CD14-positive monocyte (primary cell): ENCODE measurements at regions not wholly inside any gene's neighbourhood (a gene's known extent, or its start where the extent isn't known, plus 50 kb on each side); places are given as distances from the start of the nearest gene placed in this dataset.

Source experiments
- DNase-seq, 3 donors: peaks; one replicate each; pipeline ENCODE4 v3.0.0-alpha.2; 2011 to 2022
- H2AFZ ChIP-seq: 2 replicates; pipeline ENCODE4 v1.6.0; 2012; ENCODE audit warnings: mild to moderate bottlenecking, low read depth, low read length, inconsistent platforms; ENCODE audit not compliant: insufficient read depth, poor library complexity, severe bottlenecking
- H3K27ac ChIP-seq, 2 donors: 1 replicate in 1 of 2; 2 replicates in 1 of 2; pipeline ENCODE4 v1.5.1; 2012 to 2013; ENCODE audit warnings: low read length in 2 of 2, control low read depth in 1 of 2, inconsistent platforms in 1 of 2, low read depth in 1 of 2, mild to moderate bottlenecking in 1 of 2
- H3K27me3 ChIP-seq, 2 donors: one replicate each; pipeline versions ENCODE4 v1.6.0 to v1.6.1; 2011 to 2013; ENCODE audit warnings: low read length in 2 of 2; ENCODE audit not compliant: control insufficient read depth in 2 of 2, insufficient read depth in 2 of 2
- H3K36me3 ChIP-seq, 2 donors: replicated peaks in 1 of 2; 1 replicate in 1 of 2; 2 replicates in 1 of 2; pipeline versions ENCODE4 v1.5.1 to v1.6.1; 2012 to 2013; ENCODE audit warnings: low read length in 2 of 2, control low read depth in 1 of 2, inconsistent platforms in 1 of 2, mild to moderate bottlenecking in 1 of 2; ENCODE audit not compliant: insufficient read depth in 2 of 2, control insufficient read depth in 1 of 2
- H3K4me1 ChIP-seq, 2 donors: 1 replicate in 1 of 2; 2 replicates in 1 of 2; pipeline versions ENCODE4 v1.5.1 to v1.6.1; 2012 to 2013; ENCODE audit warnings: low read length in 2 of 2, control low read depth in 1 of 2, inconsistent platforms in 1 of 2, mild to moderate bottlenecking in 1 of 2, moderate library complexity in 1 of 2; ENCODE audit not compliant: insufficient read depth in 2 of 2, control insufficient read depth in 1 of 2
- H3K4me2 ChIP-seq: replicated peaks from 2 replicates; pipeline ENCODE3; 2012; ENCODE audit warnings: low read length, moderate library complexity, mild to moderate bottlenecking; ENCODE audit not compliant: poor library complexity, severe bottlenecking; ENCODE audit errors: extremely low read depth
- H3K4me3 ChIP-seq, 3 experiments: fragments of 200-600 bp in 1 of 3; sonication (generic) in 1 of 3; replicated peaks in 1 of 3; 1 replicate in 2 of 3; 2 replicates in 1 of 3; pipeline ENCODE4 v1.5.1; 2011 to 2013; ENCODE audit warnings: low read length in 3 of 3, mild to moderate bottlenecking in 3 of 3, control low read depth in 2 of 3, low read depth in 2 of 3, inconsistent platforms in 1 of 3, moderate library complexity in 1 of 3
- H3K79me2 ChIP-seq: 2 replicates; pipeline ENCODE4 v1.6.0; 2012; ENCODE audit warnings: mild to moderate bottlenecking, control low read depth, inconsistent platforms, low read length, moderate library complexity; ENCODE audit not compliant: insufficient read depth
- H3K9ac ChIP-seq: 2 replicates; pipeline ENCODE4 v1.6.0; 2017; ENCODE audit warnings: low read length, mild to moderate bottlenecking; ENCODE audit not compliant: insufficient read depth, poor library complexity, severe bottlenecking
- H3K9me3 ChIP-seq, 2 donors: replicated peaks in 1 of 2; 1 replicate in 1 of 2; 2 replicates in 1 of 2; pipeline versions ENCODE4 v1.5.1 to v1.6.1; 2012 to 2013; ENCODE audit warnings: low read length in 2 of 2, control low read depth in 1 of 2; ENCODE audit not compliant: control insufficient read depth in 1 of 2, insufficient read depth in 1 of 2
- H4K20me1 ChIP-seq: 2 replicates; pipeline ENCODE4 v1.6.0; 2012; ENCODE audit warnings: mild to moderate bottlenecking, low read length, control low read depth, moderate library complexity; ENCODE audit not compliant: insufficient read depth
- H3K27ac Mint-ChIP-seq, 7 donors: one replicate each; pipeline ENCODE4 v1.8.0; 2020; ENCODE audit warnings: mild to moderate bottlenecking in 7 of 7, mixed read lengths in 7 of 7, moderate library complexity in 6 of 7, inconsistent platforms in 2 of 7
- H3K27me3 Mint-ChIP-seq, 3 donors: one replicate each; pipeline ENCODE4 v1.8.0; 2021 to 2022; ENCODE audit warnings: low read depth in 3 of 3, mild to moderate bottlenecking in 3 of 3, mixed read lengths in 3 of 3, moderate library complexity in 3 of 3, inconsistent platforms in 1 of 3
- H3K36me3 Mint-ChIP-seq, 2 donors: one replicate each; pipeline ENCODE4 v1.8.0; 2020; ENCODE audit warnings: mixed read lengths in 2 of 2, inconsistent platforms in 1 of 2, mild to moderate bottlenecking in 1 of 2
- H3K4me1 Mint-ChIP-seq: one replicate; pipeline ENCODE4 v1.8.0; 2020; ENCODE audit warnings: mild to moderate bottlenecking, mixed read lengths
- H3K4me3 Mint-ChIP-seq, 2 donors: one replicate each; pipeline ENCODE4 v1.8.0; 2020; ENCODE audit warnings: mild to moderate bottlenecking in 2 of 2, mixed read lengths in 2 of 2, moderate library complexity in 1 of 2
- H3K9me3 Mint-ChIP-seq, 7 donors: one replicate each; pipeline ENCODE4 v1.8.0; 2020 to 2022; ENCODE audit warnings: mixed read lengths in 7 of 7, mild to moderate bottlenecking in 6 of 7, moderate library complexity in 6 of 7, inconsistent platforms in 2 of 7
- CTCF ChIP-seq: fragments of 200-600 bp; IDR thresholded peaks from one replicate; pipeline ENCODE4 v1.8.0; 2022; ENCODE audit warnings: antibody characterized with exemption, mild to moderate bottlenecking
- WGBS: methylation state at CpG from one replicate; pipeline ENCODE4 v1.1.5; 2013; ENCODE audit warnings: missing lambda C conversion rate; ENCODE audit not compliant: insufficient coverage; 5-methylcytosine and 5-hydroxymethylcytosine counted together
- intact Hi-C, 2 donors: fragments of 100-400 bp; cut with micrococcal nuclease; formaldehyde crosslinking; loops; one replicate each; pipeline versions ENCODE4 v1.15.0 to v1.15.1; 2023

- peak overlapping the region in 1 of 2 donors; percentile 58 for H3K27ac ChIP-seq
- Mint-ChIP-seq H3K27ac (peak overlapping the region in 2 of 7 donors; percentile 8 to 92), H3K4me3 (no peak overlapping the region), H3K36me3 (peaks cover 0 to 3% of the 10 kb centered on the region in 2 donors), H3K9me3 (peaks cover 0 to 3% (median 0%) of the 10 kb centered on the region in 7 donors), H3K4me1 (peaks cover 41% of the 10 kb centered on the region), H3K27me3 (peaks cover 0 to 4% (median 0%) of the 10 kb centered on the region in 3 donors)
- WGBS, result 97% methylated on average over 3 of the region's 3 CpGs
- H3K79me2 ChIP-seq, result peaks cover 11% of the 10 kb centered on the region
- TF ChIP-seq CTCF, result no peak
- H4K20me1 ChIP-seq, result no peaks in the 10 kb centered on the region
- H2AFZ ChIP-seq, result no peak overlapping the region
- no peak for DNase-seq
- intact Hi-C loops, result loop anchor here (10.0 kb wide), 2 partner anchors 177 to 277 kb away; no protein-coding TSS in a partner anchor
- H3K9me3 ChIP-seq, result no peaks in the 10 kb centered on the region
- no peaks in the 10 kb centered on the region for H3K36me3 ChIP-seq
- no peak overlapping the region for H3K4me3 ChIP-seq
- H3K4me1 ChIP-seq, result peaks cover 70 to 76% of the 10 kb centered on the region in 2 donors
- H3K9ac ChIP-seq, result no peak overlapping the region
- no peak overlapping the region for H3K4me2 ChIP-seq
- H3K27me3 ChIP-seq, result no peaks in the 10 kb centered on the region
These were observed 171.3 kb downstream of the PSMG1 start for GRCh38 chr21:39011911-39012310.

GRCh38 chr21:39010629-39011404 is 172.4 kb downstream of the PSMG1 start:
- H3K27ac Mint-ChIP-seq, result peak overlapping the region; percentile 68 to 92 (median 87)
- Histone ChIP-seq H2AFZ (peak overlapping the region; percentile 23), H3K4me1 (peaks cover 70 to 76% of the 10 kb centered on the region in 2 donors), H3K9me3 (no peaks in the 10 kb centered on the region), H3K36me3 (no peaks in the 10 kb centered on the region), H3K79me2 (peaks cover 11% of the 10 kb centered on the region), H3K27me3 (no peaks in the 10 kb centered on the region), H4K20me1 (no peaks in the 10 kb centered on the region), H3K4me3 (peak overlapping the region in 1 of 3 experiments; percentile 1), H3K4me2 (peak overlapping the region; percentile 18), H3K9ac (no peak overlapping the region), H3K27ac (peak overlapping the region; percentile 4 to 58)
- H3K4me3 Mint-ChIP-seq, result peak overlapping the region; percentile 32 to 76
- 21% methylated on average over 14 of the region's 16 CpGs for WGBS
- TF ChIP-seq CTCF, result no peak
- peaks cover 41% of the 10 kb centered on the region for H3K4me1 Mint-ChIP-seq
- intact Hi-C loops, result loop anchor here (10.0 kb wide), 2 partner anchors 176 to 276 kb away; no protein-coding TSS in a partner anchor
- DNase-seq, result peak; percentile 62 to 86 (median 74)
- peaks cover 0 to 2% (median 0%) of the 10 kb centered on the region in 7 donors for H3K9me3 Mint-ChIP-seq
- peaks cover 0 to 7% (median 0%) of the 10 kb centered on the region in 3 donors for H3K27me3 Mint-ChIP-seq
- peaks cover 0 to 3% of the 10 kb centered on the region in 2 donors for H3K36me3 Mint-ChIP-seq
